ENCODE measurements at regions not wholly inside any gene's neighbourhood (a gene's known extent, or its start where the extent isn't known, plus 50 kb on each side); places are given as distances from the start of the nearest gene placed in this dataset.

DNA sequence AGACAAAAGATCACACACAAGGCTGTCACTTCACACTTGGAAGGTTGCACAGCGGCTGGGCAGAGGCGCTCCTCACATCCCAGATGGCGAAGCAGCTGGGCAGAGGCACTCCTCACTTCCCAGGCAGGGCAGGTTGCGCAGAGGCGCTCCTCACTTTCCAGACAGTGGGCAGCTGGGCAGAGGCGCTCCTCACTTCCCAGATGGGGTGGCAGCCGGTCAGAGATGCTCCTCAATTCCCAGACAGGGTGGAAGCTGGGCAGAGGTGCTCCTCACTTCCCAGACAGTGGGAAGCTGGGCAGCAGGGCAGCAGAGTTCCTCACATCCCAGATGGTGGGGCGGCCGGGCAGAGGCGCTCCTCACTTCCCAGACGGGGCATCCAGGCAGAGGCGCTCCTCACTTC lies 199.2 kb downstream of the RTL9 start:
- TF ChIP-seq, protein P1, sequence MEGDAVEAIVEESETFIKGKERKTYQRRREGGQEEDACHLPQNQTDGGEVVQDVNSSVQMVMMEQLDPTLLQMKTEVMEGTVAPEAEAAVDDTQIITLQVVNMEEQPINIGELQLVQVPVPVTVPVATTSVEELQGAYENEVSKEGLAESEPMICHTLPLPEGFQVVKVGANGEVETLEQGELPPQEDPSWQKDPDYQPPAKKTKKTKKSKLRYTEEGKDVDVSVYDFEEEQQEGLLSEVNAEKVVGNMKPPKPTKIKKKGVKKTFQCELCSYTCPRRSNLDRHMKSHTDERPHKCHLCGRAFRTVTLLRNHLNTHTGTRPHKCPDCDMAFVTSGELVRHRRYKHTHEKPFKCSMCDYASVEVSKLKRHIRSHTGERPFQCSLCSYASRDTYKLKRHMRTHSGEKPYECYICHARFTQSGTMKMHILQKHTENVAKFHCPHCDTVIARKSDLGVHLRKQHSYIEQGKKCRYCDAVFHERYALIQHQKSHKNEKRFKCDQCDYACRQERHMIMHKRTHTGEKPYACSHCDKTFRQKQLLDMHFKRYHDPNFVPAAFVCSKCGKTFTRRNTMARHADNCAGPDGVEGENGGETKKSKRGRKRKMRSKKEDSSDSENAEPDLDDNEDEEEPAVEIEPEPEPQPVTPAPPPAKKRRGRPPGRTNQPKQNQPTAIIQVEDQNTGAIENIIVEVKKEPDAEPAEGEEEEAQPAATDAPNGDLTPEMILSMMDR (IDR thresholded peaks at IDR 0.05; ENCODE audit: poor library complexity, severe bottlenecking) = no peak
- TF ChIP-seq RAD21 (conservative IDR thresholded peaks at IDR 0.05) (no peak), POLR2AphosphoS5 (IDR thresholded peaks at IDR 0.05) (no peak), TAF1 (IDR thresholded peaks at IDR 0.05; ENCODE audit: low read depth) (no peak), SMC3 (conservative IDR thresholded peaks at IDR 0.05; ENCODE audit: poor library complexity) (no peak), EZH2 (IDR thresholded peaks at IDR 0.05; ENCODE audit: borderline replicate concordance, insufficient read depth, low read length, poor library complexity, severe bottlenecking) (no peak), EP300 (conservative IDR thresholded peaks at IDR 0.05; ENCODE audit: poor library complexity, severe bottlenecking) (no peak), MXI1 (conservative IDR thresholded peaks at IDR 0.05; ENCODE audit: poor library complexity, severe bottlenecking) (no peak), REST (IDR thresholded peaks at IDR 0.05; ENCODE audit: borderline replicate concordance) (no peak)

Data from neural cell (in vitro differentiated cells).